Gastroesophageal sphincter (tissue), 4 donors: ENCODE measurements at regions not wholly inside any gene's neighbourhood (a gene's known extent, or its start where the extent isn't known, plus 50 kb on each side); places are given as distances from the start of the nearest gene placed in this dataset.

Source experiments
- ATAC-seq: fragments of 150-250 bp; one replicate; pipeline ENCODE4 v1.9.1; 2016; ENCODE audit warnings: mild to moderate bottlenecking, moderate library complexity
- H3K27ac ChIP-seq, 4 donors: fragments of 200-600 bp; sonication (generic) in 3 of 4; 1 replicate in 3 of 4; 2 replicates in 1 of 4; pipeline ENCODE4 v1.5.1; 2016 to 2019
- H3K27me3 ChIP-seq: fragments of 200-600 bp; sonication (generic); one replicate; pipeline ENCODE4 v1.5.1; 2019
- H3K36me3 ChIP-seq, 2 donors: fragments of 200-600 bp; sonication (generic); one replicate each; pipeline ENCODE4 v1.5.1; 2019; ENCODE audit warnings: control low read depth in 1 of 2
- H3K4me1 ChIP-seq, 3 donors: fragments of 200-600 bp; sonication (generic); 1 replicate in 2 of 3; 2 replicates in 1 of 3; pipeline ENCODE4 v1.5.1; 2016 to 2019; ENCODE audit warnings: control low read depth in 2 of 3
- H3K4me3 ChIP-seq, 2 donors: fragments of 200-600 bp; sonication (generic); one replicate each; pipeline ENCODE4 v1.5.1; 2019; ENCODE audit warnings: mild to moderate bottlenecking in 1 of 2, moderate library complexity in 1 of 2
- H3K9me3 ChIP-seq, 3 donors: fragments of 200-600 bp; sonication (generic); one replicate each; pipeline ENCODE4 v1.5.1; 2017 to 2019; ENCODE audit warnings: control low read depth in 2 of 3
- CTCF ChIP-seq, 4 experiments: fragments of 200-600 bp in 2 of 4; fragments of 450-650 bp in 2 of 4; sonication (generic) in 1 of 4; IDR thresholded peaks; one replicate each; pipeline ENCODE4 v1.5.1; 2017 to 2019; ENCODE audit warnings: antibody characterized with exemption in 4 of 4, mild to moderate bottlenecking in 2 of 4, moderate library complexity in 2 of 4
- EP300 ChIP-seq: sonication (generic); formaldehyde crosslinking; IDR thresholded peaks from one replicate; pipeline ENCODE4 v1.6.1; 2017; ENCODE audit warnings: antibody characterized with exemption, mild to moderate bottlenecking
- POLR2A ChIP-seq, 2 donors: fragments of 450-650 bp; IDR thresholded peaks; one replicate each; pipeline ENCODE4 v1.6.1; 2017; ENCODE audit warnings: antibody characterized with exemption in 2 of 2, mild to moderate bottlenecking in 2 of 2, moderate library complexity in 1 of 2
- POLR2AphosphoS5 ChIP-seq: sonication (generic); formaldehyde crosslinking; IDR thresholded peaks from one replicate; pipeline ENCODE4 v1.6.1; 2017; ENCODE audit warnings: antibody characterized with exemption
- WGBS, 2 donors: methylation state at CpG; one replicate each; pipeline ENCODE4 v1.1.5; 2018; ENCODE audit warnings: low coverage in 1 of 2; 5-methylcytosine and 5-hydroxymethylcytosine counted together

DNA sequence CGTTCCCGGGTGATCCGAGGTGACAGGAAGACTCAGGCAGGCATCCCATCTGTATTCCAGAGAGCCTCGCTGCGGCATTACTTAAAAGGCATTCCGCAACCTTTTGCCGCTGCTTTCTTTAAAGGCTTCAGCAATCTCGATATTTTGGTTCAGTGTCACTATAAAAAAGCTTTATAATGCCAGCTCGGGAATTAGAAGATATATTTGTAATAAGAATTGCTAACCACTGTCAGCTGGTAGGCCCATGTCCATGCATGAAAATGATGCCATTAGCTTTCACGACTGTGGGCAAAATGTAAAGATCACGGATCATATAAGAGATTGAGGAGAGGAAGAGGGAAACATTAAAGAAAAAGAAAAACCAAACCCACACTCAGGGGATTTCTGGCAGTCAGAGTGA, 578.6 kb upstream of the CDH5 start:
- Histone ChIP-seq H3K27me3 (no peaks in the 10 kb centered on the region), H3K27ac (no peak overlapping the region), H3K36me3 (no peaks in the 10 kb centered on the region), H3K4me3 (no peak overlapping the region), H3K4me1 (peaks cover 0 to 20% (median 0%) of the 10 kb centered on the region in 3 donors), H3K9me3 (no peaks in the 10 kb centered on the region)
- no peak for TF ChIP-seq EP300
- no peak for TF ChIP-seq POLR2A (IDR thresholded peaks at IDR 0.05)
- no peak for TF ChIP-seq POLR2AphosphoS5
- TF ChIP-seq CTCF (IDR thresholded peaks at IDR 0.05), result no peak
- 95% methylated on average over 9 to 11 of the region's 11 CpGs for WGBS, 2 donors
- ATAC-seq, result no peak

- no peak for TF ChIP-seq EP300
- TF ChIP-seq POLR2A (IDR thresholded peaks at IDR 0.05), result no peak
- no peak for TF ChIP-seq CTCF (IDR thresholded peaks at IDR 0.05)
- TF ChIP-seq POLR2AphosphoS5, result no peak
- H3K36me3 ChIP-seq, result no peaks in the 10 kb centered on the region
- peaks cover 0 to 25% (median 0%) of the 10 kb centered on the region in 3 donors for H3K4me1 ChIP-seq
- no peak for ATAC-seq
- H3K27me3 ChIP-seq, result no peaks in the 10 kb centered on the region
- no peak overlapping the region for H3K27ac ChIP-seq
- 3 to 33% methylated on average over 1 to 5 of the region's 5 CpGs for whole genome bisulfite sequencing, 2 donors
- H3K4me3 ChIP-seq, result no peak overlapping the region
- no peaks in the 10 kb centered on the region for H3K9me3 ChIP-seq
Measured at GRCh38 chr16:65786916-65787315, 579.6 kb upstream of the CDH5 start.

GRCh38 chr16:65783709-65784474, 582.6 kb upstream of the CDH5 start:
- Histone ChIP-seq H3K27me3 (no peaks in the 10 kb centered on the region), H3K27ac (no peak overlapping the region), H3K4me3 (no peak overlapping the region), H3K36me3 (no peaks in the 10 kb centered on the region), H3K4me1 (peaks cover 0 to 25% (median 0%) of the 10 kb centered on the region in 3 donors), H3K9me3 (no peaks in the 10 kb centered on the region)
- ATAC-seq, result no peak
- TF ChIP-seq EP300 (no peak), POLR2AphosphoS5 (no peak), POLR2A (IDR thresholded peaks at IDR 0.05) (no peak), CTCF (IDR thresholded peaks at IDR 0.05) (no peak)
- 23 to 67% methylated on average over 1 to 3 of the region's 7 CpGs for WGBS, 2 donors

DNA sequence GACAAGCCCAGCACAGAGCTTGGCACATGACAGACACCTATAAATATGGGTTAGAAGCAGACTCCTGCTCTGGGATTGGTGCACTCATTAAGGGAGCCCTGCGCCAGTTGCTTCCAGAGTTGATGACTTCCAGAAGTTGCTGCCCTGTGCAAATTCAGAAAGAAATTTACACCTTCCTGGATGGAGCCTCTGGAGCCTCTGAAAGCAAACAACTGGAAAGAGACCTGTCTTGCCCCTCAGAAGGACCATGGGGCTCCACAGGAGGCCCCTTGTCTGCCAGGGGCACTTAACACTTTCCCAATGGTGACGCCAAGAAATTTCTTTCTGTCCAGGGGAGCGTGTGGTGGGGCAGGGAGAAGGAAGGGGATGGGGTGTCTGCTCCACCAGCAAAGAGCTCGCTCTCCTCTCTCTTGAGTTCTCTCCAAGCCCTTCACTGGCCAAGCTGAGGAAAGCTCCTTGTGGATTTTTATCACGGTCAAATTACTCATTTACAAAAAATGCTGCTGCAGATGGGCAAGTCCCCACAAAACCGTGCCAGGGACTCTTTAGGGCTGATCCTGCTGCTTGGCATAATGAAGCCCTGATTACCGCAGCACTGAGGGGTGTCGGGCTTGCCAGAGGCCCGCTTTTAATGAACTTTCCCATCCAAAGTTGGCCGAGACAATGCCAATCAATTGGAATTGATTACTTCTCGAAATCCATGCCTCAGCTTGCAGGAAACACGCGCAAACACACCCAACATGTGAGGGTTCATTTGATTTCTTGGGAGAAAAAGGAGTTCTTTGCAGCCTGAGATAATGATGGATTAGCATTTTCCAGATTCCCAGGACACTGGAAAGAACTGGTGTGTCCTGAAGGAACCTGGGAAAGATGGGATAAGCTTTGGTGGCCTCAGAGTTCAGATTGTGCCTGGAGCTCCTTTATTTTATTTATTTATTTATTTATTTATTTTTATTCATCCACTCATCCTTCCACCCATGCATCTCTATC, 583.6 kb upstream of the CDH5 start:
- TF ChIP-seq CTCF (IDR thresholded peaks at IDR 0.05), result no peak
- no peak for TF ChIP-seq POLR2AphosphoS5
- no peak for TF ChIP-seq EP300
- no peak for TF ChIP-seq POLR2A (IDR thresholded peaks at IDR 0.05)
- 51 to 69% methylated on average over 10 to 11 of the region's 13 CpGs for WGBS, 2 donors

More for the DNA sequence above, 583.6 kb upstream of the CDH5 start:
- Histone ChIP-seq H3K27ac (no peak overlapping the region), H3K9me3 (no peaks in the 10 kb centered on the region), H3K4me1 (peaks cover 0 to 25% (median 0%) of the 10 kb centered on the region in 3 donors), H3K4me3 (no peak overlapping the region), H3K27me3 (no peaks in the 10 kb centered on the region), H3K36me3 (no peaks in the 10 kb centered on the region)
- ATAC-seq, result no peak
